ENCODE measurements at regions not wholly inside any gene's neighbourhood (a gene's known extent, or its start where the extent isn't known, plus 50 kb on each side); places are given as distances from the start of the nearest gene placed in this dataset.

DNA sequence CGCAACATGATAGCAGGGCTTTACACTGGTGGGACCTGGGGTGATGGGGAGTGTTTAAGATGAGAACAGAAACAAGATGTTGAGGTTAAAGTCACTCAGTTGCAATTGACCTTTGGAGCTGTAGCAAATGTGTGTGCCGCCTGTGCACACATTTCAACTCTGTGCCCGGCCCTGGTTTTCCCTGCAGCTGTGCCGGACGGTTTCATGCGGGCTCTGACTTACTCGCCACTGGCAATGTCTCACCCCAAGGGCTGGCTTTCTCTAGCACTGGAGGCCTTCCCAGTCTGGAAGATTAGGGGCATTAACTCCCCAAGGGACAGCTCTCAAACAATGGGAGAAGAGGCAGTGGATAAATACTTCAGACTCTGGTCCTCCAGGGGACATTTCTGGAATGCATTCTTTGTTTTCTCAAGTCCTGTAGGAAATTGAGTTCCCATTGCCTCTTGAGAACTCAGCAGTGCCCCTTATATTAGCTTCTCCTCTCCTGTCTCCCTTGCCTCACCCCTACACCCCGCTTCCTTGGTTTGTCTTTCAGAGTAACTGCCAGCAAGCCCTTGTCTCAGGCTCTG lies 152.5 kb downstream of the EDEM1 start:
- H3K27me3 Mint-ChIP-seq (ENCODE audit: low read depth in 2 of 2) = no peaks in the 10 kb centered on the region
- H3K4me1 ChIP-seq (ENCODE audit: control insufficient read depth, insufficient read depth, low read length) = no peaks in the 10 kb centered on the region
- H3K27ac ChIP-seq (ENCODE audit: low read length) = no peak overlapping the region
- no peaks in the 10 kb centered on the region for H3K9me3 Mint-ChIP-seq
- no peak for ATAC-seq
- no peak overlapping the region for H3K4me3 ChIP-seq (ENCODE audit: low read length)
- no peaks in the 10 kb centered on the region for H3K36me3 Mint-ChIP-seq
- DNase-seq = no peak
- H3K9me3 ChIP-seq (ENCODE audit: control insufficient read depth, insufficient read depth, low read length) = no peaks in the 10 kb centered on the region
- no peak overlapping the region for H3K27ac Mint-ChIP-seq
- no peak overlapping the region for H3K4me3 Mint-ChIP-seq
- 94% methylated on average over 8 of the region's 8 CpGs for WGBS (ENCODE audit: insufficient coverage)
- no peaks in the 10 kb centered on the region for H3K4me1 Mint-ChIP-seq
- H3K27me3 ChIP-seq (ENCODE audit: control insufficient read depth, insufficient read depth, low read length) = no peaks in the 10 kb centered on the region
- intact Hi-C loops (cut with micrococcal nuclease) = no loop called here
- TF ChIP-seq, protein P1, sequence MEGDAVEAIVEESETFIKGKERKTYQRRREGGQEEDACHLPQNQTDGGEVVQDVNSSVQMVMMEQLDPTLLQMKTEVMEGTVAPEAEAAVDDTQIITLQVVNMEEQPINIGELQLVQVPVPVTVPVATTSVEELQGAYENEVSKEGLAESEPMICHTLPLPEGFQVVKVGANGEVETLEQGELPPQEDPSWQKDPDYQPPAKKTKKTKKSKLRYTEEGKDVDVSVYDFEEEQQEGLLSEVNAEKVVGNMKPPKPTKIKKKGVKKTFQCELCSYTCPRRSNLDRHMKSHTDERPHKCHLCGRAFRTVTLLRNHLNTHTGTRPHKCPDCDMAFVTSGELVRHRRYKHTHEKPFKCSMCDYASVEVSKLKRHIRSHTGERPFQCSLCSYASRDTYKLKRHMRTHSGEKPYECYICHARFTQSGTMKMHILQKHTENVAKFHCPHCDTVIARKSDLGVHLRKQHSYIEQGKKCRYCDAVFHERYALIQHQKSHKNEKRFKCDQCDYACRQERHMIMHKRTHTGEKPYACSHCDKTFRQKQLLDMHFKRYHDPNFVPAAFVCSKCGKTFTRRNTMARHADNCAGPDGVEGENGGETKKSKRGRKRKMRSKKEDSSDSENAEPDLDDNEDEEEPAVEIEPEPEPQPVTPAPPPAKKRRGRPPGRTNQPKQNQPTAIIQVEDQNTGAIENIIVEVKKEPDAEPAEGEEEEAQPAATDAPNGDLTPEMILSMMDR (IDR thresholded peaks at IDR 0.05) = no peak
- no peaks in the 10 kb centered on the region for H3K36me3 ChIP-seq (ENCODE audit: control insufficient read depth, insufficient read depth, low read length)

- intact Hi-C loops (cut with micrococcal nuclease) = no loop called here
- H3K4me3 ChIP-seq (ENCODE audit: low read length) = no peak overlapping the region
- 68% methylated on average over 7 of the region's 7 CpGs for WGBS (ENCODE audit: insufficient coverage)
- no peaks in the 10 kb centered on the region for H3K4me1 Mint-ChIP-seq
- no peaks in the 10 kb centered on the region for H3K27me3 Mint-ChIP-seq (ENCODE audit: low read depth in 2 of 2)
- no peaks in the 10 kb centered on the region for H3K9me3 Mint-ChIP-seq
- H3K4me3 Mint-ChIP-seq = no peak overlapping the region
- no peaks in the 10 kb centered on the region for H3K9me3 ChIP-seq (ENCODE audit: control insufficient read depth, insufficient read depth, low read length)
- H3K27ac Mint-ChIP-seq = no peak overlapping the region
- H3K4me1 ChIP-seq (ENCODE audit: control insufficient read depth, insufficient read depth, low read length) = no peaks in the 10 kb centered on the region
- TF ChIP-seq, protein P1 (IDR thresholded peaks at IDR 0.05) = no peak
- no peak for ATAC-seq
- no peaks in the 10 kb centered on the region for H3K36me3 ChIP-seq (ENCODE audit: control insufficient read depth, insufficient read depth, low read length)
- no peaks in the 10 kb centered on the region for H3K27me3 ChIP-seq (ENCODE audit: control insufficient read depth, insufficient read depth, low read length)
- DNase-seq = no peak
- H3K27ac ChIP-seq (ENCODE audit: low read length) = no peak overlapping the region
- no peaks in the 10 kb centered on the region for H3K36me3 Mint-ChIP-seq
Observed at GRCh38 chr3:5341610-5342009, 154.1 kb downstream of the EDEM1 start.

GRCh38 chr3:5343459-5343858 lies 156.0 kb downstream of the EDEM1 start:
- Mint-ChIP-seq H3K27me3 (ENCODE audit: low read depth in 2 of 2) (peaks cover 0 to 4% of the 10 kb centered on the region in 2 donors), H3K4me3 (no peak overlapping the region), H3K27ac (no peak overlapping the region), H3K4me1 (no peaks in the 10 kb centered on the region), H3K36me3 (no peaks in the 10 kb centered on the region), H3K9me3 (no peaks in the 10 kb centered on the region)
- intact Hi-C loops (cut with micrococcal nuclease) = no loop called here
- DNase-seq (no peak), ATAC-seq (no peak)
- H3K27ac ChIP-seq (ENCODE audit: low read length) = no peak overlapping the region
- H3K36me3 ChIP-seq (ENCODE audit: control insufficient read depth, insufficient read depth, low read length) = no peaks in the 10 kb centered on the region
- H3K4me1 ChIP-seq (ENCODE audit: control insufficient read depth, insufficient read depth, low read length) = no peaks in the 10 kb centered on the region
- no peak overlapping the region for H3K4me3 ChIP-seq (ENCODE audit: low read length)
- H3K9me3 ChIP-seq (ENCODE audit: control insufficient read depth, insufficient read depth, low read length) = no peaks in the 10 kb centered on the region
- 63% methylated on average over 2 of the region's 2 CpGs for WGBS (ENCODE audit: insufficient coverage)
- no peaks in the 10 kb centered on the region for H3K27me3 ChIP-seq (ENCODE audit: control insufficient read depth, insufficient read depth, low read length)
- TF ChIP-seq, protein P1 (IDR thresholded peaks at IDR 0.05) = no peak

DNA sequence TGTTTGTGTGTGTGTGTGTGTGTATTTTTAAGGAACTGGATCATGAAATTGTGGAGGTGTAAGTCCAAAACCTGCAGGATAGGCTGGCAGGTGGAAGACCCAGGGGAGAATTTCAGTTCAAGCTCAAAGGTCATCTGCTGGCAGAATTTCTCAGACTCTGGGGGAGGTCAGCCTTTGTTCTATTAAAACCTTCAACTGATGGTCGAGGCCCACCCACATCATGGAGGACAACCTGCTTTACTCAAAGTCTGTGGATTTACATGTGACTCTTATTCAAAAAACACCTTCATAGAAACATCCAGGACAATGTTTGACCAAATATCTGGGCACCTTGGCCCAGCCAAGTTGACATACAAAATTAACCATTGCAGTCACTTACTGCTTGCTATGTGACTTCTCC lies 157.2 kb downstream of the EDEM1 start:
- no peaks in the 10 kb centered on the region for H3K9me3 ChIP-seq (ENCODE audit: control insufficient read depth, insufficient read depth, low read length)
- H3K9me3 Mint-ChIP-seq = no peaks in the 10 kb centered on the region
- intact Hi-C loops (cut with micrococcal nuclease) = no loop called here
- no peak overlapping the region for H3K27ac Mint-ChIP-seq
- no peaks in the 10 kb centered on the region for H3K4me1 Mint-ChIP-seq
- DNase-seq (no peak), ATAC-seq (no peak)
- no peaks in the 10 kb centered on the region for H3K4me1 ChIP-seq (ENCODE audit: control insufficient read depth, insufficient read depth, low read length)
- H3K27ac ChIP-seq (ENCODE audit: low read length) = no peak overlapping the region
- H3K4me3 Mint-ChIP-seq = no peak overlapping the region
- H3K36me3 Mint-ChIP-seq = no peaks in the 10 kb centered on the region
- 83% methylated on average over 1 of the region's 1 CpG for WGBS (ENCODE audit: insufficient coverage)
- H3K4me3 ChIP-seq (ENCODE audit: low read length) = no peak overlapping the region
- no peaks in the 10 kb centered on the region for H3K36me3 ChIP-seq (ENCODE audit: control insufficient read depth, insufficient read depth, low read length)
- H3K27me3 ChIP-seq (ENCODE audit: control insufficient read depth, insufficient read depth, low read length) = no peaks in the 10 kb centered on the region
- TF ChIP-seq, protein P1 (IDR thresholded peaks at IDR 0.05) = no peak
- peaks cover 0 to 6% of the 10 kb centered on the region in 2 donors for H3K27me3 Mint-ChIP-seq (ENCODE audit: low read depth in 2 of 2)

All from natural killer cell (primary cell).